Panc1 (cell line): ENCODE measurements at regions not wholly inside any gene's neighbourhood (a gene's known extent, or its start where the extent isn't known, plus 50 kb on each side); places are given as distances from the start of the nearest gene placed in this dataset.

Source experiments
- CTCF ChIP-seq: fragments of 450-650 bp; IDR thresholded peaks from 2 replicates; pipeline ENCODE4 v1.5.1; 2017; ENCODE audit warnings: mild to moderate bottlenecking
- POLR2AphosphoS5 ChIP-seq: IDR thresholded peaks from 2 replicates; pipeline ENCODE4 v1.6.1; 2012; ENCODE audit warnings: mild to moderate bottlenecking, low read depth, low read length, moderate library complexity
- REST ChIP-seq, 2 experiments: IDR thresholded peaks; 2 replicates each; pipeline ENCODE4 v1.6.1; 2011 to 2012; ENCODE audit warnings: low read depth in 2 of 2, control low read depth in 1 of 2, low read length in 1 of 2, mild to moderate bottlenecking in 1 of 2, moderate library complexity in 1 of 2; ENCODE audit not compliant: insufficient read depth in 1 of 2
- TCF7L2 ChIP-seq: IDR thresholded peaks from 2 replicates; pipeline ENCODE4 v1.6.1; 2011; ENCODE audit warnings: mild to moderate bottlenecking, low read depth, low read length, inconsistent platforms

GRCh38 chr10:52993109-52993508, 220.5 kb upstream of the MBL2 start:
- TF ChIP-seq CTCF, result no peak
- no peak for TF ChIP-seq REST (IDR thresholded peaks at IDR 0.05; ENCODE audit: insufficient read depth in 1 of 2, low read depth in 2 of 2, low read length in 1 of 2)
- TF ChIP-seq POLR2AphosphoS5, result no peak
- no peak for TF ChIP-seq TCF7L2
